ENCODE measurements at regions not wholly inside any gene's neighbourhood (a gene's known extent, or its start where the extent isn't known, plus 50 kb on each side); places are given as distances from the start of the nearest gene placed in this dataset.

- DNase-seq (ENCODE audit: low spot score), result no peak
- TF ChIP-seq CTCF (IDR thresholded peaks at IDR 0.05; ENCODE audit: extremely low read depth, missing control alignments), result no peak
Observed at GRCh38 chr19:30609656-30610270, 237.6 kb downstream of the ZNF536 start.

GRCh38 chr19:30608471-30608870 is 236.3 kb downstream of the ZNF536 start:
- TF ChIP-seq CTCF (IDR thresholded peaks at IDR 0.05; ENCODE audit: extremely low read depth, missing control alignments), result no peak
- no peak for DNase-seq (ENCODE audit: low spot score)
